Middle frontal gyrus (tissue), 1 donor: ENCODE measurements at regions not wholly inside any gene's neighbourhood (a gene's known extent, or its start where the extent isn't known, plus 50 kb on each side); places are given as distances from the start of the nearest gene placed in this dataset.
A peak's percentile ranks its signal among the peaks of the same experiment; 100 is the strongest.

ENCODE experiments used
- DNase-seq: peaks from one replicate; pipeline ENCODE4 v3.0.0-alpha.2; 2015; ENCODE audit warnings: low spot score; ENCODE audit errors: extremely low spot score

- DNase-seq = peak; percentile 70
These were observed 375.6 kb downstream of the PDGFC start for GRCh38 chr4:156596026-156596425.

- no peak for DNase-seq
These were observed 376.6 kb downstream of the PDGFC start for GRCh38 chr4:156595041-156595440.

GRCh38 chr4:156594624-156595023 lies 377.0 kb downstream of the PDGFC start:
- no peak for DNase-seq

GRCh38 chr4:156593464-156593863 lies 378.1 kb downstream of the PDGFC start:
- no peak for DNase-seq

GRCh38 chr4:156591679-156592078 lies 379.9 kb downstream of the PDGFC start:
- no peak for DNase-seq

- DNase-seq = no peak
These were observed 387.5 kb downstream of the PDGFC start for GRCh38 chr4:156584100-156584499.

GRCh38 chr4:156583265-156583664 lies 388.3 kb downstream of the PDGFC start:
- no peak for DNase-seq

GRCh38 chr4:156581282-156582063 lies 390.1 kb downstream of the PDGFC start:
- DNase-seq = no peak

- DNase-seq = no peak
These were observed 392.9 kb downstream of the PDGFC start for GRCh38 chr4:156578713-156579112.

- DNase-seq = no peak
These were observed 393.6 kb downstream of the PDGFC start for GRCh38 chr4:156578005-156578404.

GRCh38 chr4:156576946-156577345 lies 394.7 kb downstream of the PDGFC start:
- DNase-seq = no peak

- DNase-seq = no peak
These were observed 396.0 kb downstream of the PDGFC start for GRCh38 chr4:156575430-156576073.

GRCh38 chr4:156571146-156571545 lies 400.5 kb downstream of the PDGFC start:
- no peak for DNase-seq

- no peak for DNase-seq
These were observed 402.1 kb downstream of the PDGFC start for GRCh38 chr4:156569535-156569934.

- no peak for DNase-seq
These were observed 403.1 kb downstream of the PDGFC start for GRCh38 chr4:156568484-156568883.

GRCh38 chr4:156568041-156568440 lies 403.6 kb downstream of the PDGFC start:
- DNase-seq = no peak

GRCh38 chr4:156560701-156561100 lies 410.9 kb downstream of the PDGFC start:
- no peak for DNase-seq

- no peak for DNase-seq
These were observed 412.3 kb downstream of the PDGFC start for GRCh38 chr4:156559346-156559745.

- no peak for DNase-seq
These were observed 413.1 kb downstream of the PDGFC start for GRCh38 chr4:156558373-156559025.

- DNase-seq = no peak
These were observed 413.7 kb downstream of the PDGFC start for GRCh38 chr4:156557920-156558319.

GRCh38 chr4:156556336-156556735 lies 415.3 kb downstream of the PDGFC start:
- DNase-seq = no peak

- no peak for DNase-seq
These were observed 417.9 kb downstream of the PDGFC start for GRCh38 chr4:156553659-156554058.
